ENCODE measurements at regions not wholly inside any gene's neighbourhood (a gene's known extent, or its start where the extent isn't known, plus 50 kb on each side); places are given as distances from the start of the nearest gene placed in this dataset.

DNA sequence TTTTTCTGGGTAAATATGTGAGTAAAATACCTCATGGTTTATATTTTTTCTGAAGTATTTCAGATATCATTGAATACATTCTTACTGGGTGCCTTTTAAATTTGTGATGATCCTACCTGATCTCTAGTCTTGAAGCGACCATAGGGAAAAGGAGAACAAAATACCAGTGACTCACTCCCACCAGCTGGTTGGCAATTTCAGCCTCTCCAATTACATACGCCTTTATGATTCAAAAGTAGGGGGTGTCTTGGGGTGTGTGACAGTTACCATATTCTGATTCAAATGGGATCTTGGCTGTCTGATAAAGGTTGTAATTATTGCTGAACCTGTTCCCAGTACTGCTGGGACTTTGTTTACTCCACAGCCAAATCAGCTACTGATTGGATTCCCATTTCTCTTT, 175.9 kb upstream of the NXPH2 start (continued):
- no peak for TF ChIP-seq CBX1 (IDR thresholded peaks at IDR 0.05; ENCODE audit: low read depth)
- TF ChIP-seq ZNF583 (CRISPR knock-in tag; IDR thresholded peaks at IDR 0.05) = no peak
- TF ChIP-seq ZNF57 (CRISPR knock-in tag; IDR thresholded peaks at IDR 0.05) = no peak
- TF ChIP-seq LEF1 (IDR thresholded peaks at IDR 0.05) = no peak
- no peak for TF ChIP-seq CREB1 (IDR thresholded peaks at IDR 0.05)
- TF ChIP-seq CREB1 (CRISPR knock-in tag; IDR thresholded peaks at IDR 0.05) = no peak
- TF ChIP-seq ZNF766 (CRISPR knock-in tag; conservative IDR thresholded peaks at IDR 0.05) = no peak
- no peak for TF ChIP-seq CREM (IDR thresholded peaks at IDR 0.05; ENCODE audit: low read depth)

- H3K27me3 ChIP-seq (ENCODE audit: control insufficient read depth in 2 of 2, insufficient read depth in 2 of 2, low read length in 2 of 2) = no peaks in the 10 kb centered on the region
- DNase-seq (ENCODE audit: extremely low read depth in 1 of 4, low spot score in 3 of 4) (no peak), ATAC-seq (no peak), FAIRE-seq (no peak)
- no TSS peak for BruUV-seq (replicated peaks)
- no peaks in the 10 kb centered on the region for H3K4me1 ChIP-seq (replicated peaks in 1 of 2; ENCODE audit: control insufficient read depth in 2 of 2, insufficient read depth in 2 of 2, low read length in 2 of 2)
- in situ Hi-C loops (cut with MboI) = no loop called here
- no peak overlapping the region for H3K4me2 ChIP-seq (ENCODE audit: insufficient read depth, low read length)
- no peak overlapping the region for H2AFZ ChIP-seq (ENCODE audit: low read depth, low read length)
- H3K27ac ChIP-seq (ENCODE audit: extremely low read depth, low read depth, low read length) = no peak overlapping the region
- intact Hi-C loops (cut with micrococcal nuclease) = no loop called here
- H3K36me3 ChIP-seq (ENCODE audit: control insufficient read depth, insufficient read depth, low read length) = no peaks in the 10 kb centered on the region
- H3K79me2 ChIP-seq (ENCODE audit: control insufficient read depth, insufficient read depth, low read length) = no peaks in the 10 kb centered on the region
- no peak overlapping the region for H3K4me3 ChIP-seq
- no peaks in the 10 kb centered on the region for H3K9me1 ChIP-seq (ENCODE audit: control insufficient read depth, insufficient read depth, low read length)
- H3K9me3 ChIP-seq (replicated peaks; ENCODE audit: control insufficient read depth, insufficient read depth, low read depth, low read length) = no peaks in the 10 kb centered on the region; the same call in 1 of the 2 replicates
- H3K9ac ChIP-seq (ENCODE audit: insufficient read depth in 1 of 2, low read depth in 2 of 2, low read length in 2 of 2) = no peak overlapping the region
- POLR2A ChIA-PET = no interaction called here
- H4K20me1 ChIP-seq (replicated peaks; ENCODE audit: control insufficient read depth, insufficient read depth, low read length) = no peaks in the 10 kb centered on the region
- CTCF ChIA-PET (ENCODE audit: low intra/inter-chr PET ratio) = no interaction called here
- 3% methylated on average over 2 of the region's 2 CpGs for WGBS (ENCODE audit: insufficient coverage, low coverage, missing lambda C conversion rate)
- no peak for TF ChIP-seq TBL1XR1 (IDR thresholded peaks at IDR 0.05; ENCODE audit: low read length in 2 of 2)
- TF ChIP-seq ZNF444 (CRISPR knock-in tag; IDR thresholded peaks at IDR 0.05) = no peak
- TF ChIP-seq AFF1 (IDR thresholded peaks at IDR 0.05; ENCODE audit: low read depth in 1 of 2, partially characterized antibody in 2 of 2) = no peak
- TF ChIP-seq, protein P1, sequence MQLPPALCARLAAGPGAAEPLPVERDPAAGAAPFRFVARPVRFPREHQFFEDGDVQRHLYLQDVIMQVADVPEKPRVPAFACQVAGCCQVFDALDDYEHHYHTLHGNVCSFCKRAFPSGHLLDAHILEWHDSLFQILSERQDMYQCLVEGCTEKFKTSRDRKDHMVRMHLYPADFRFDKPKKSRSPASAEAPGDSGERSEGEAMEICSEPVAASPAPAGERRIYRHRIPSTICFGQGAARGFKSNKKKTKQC (CRISPR knock-in tag; IDR thresholded peaks at IDR 0.05) = no peak
- no peak for TF ChIP-seq WHSC1 (IDR thresholded peaks at IDR 0.05; ENCODE audit: low read length)
- no peak for TF ChIP-seq SIN3B (IDR thresholded peaks at IDR 0.05; ENCODE audit: low read depth)
- TF ChIP-seq SIRT6 (IDR thresholded peaks at IDR 0.05; ENCODE audit: low read depth, low read length) = no peak
- TF ChIP-seq ZNF175 (CRISPR knock-in tag; IDR thresholded peaks at IDR 0.05; ENCODE audit: low read depth) = no peak
- no peak for TF ChIP-seq RNF2 (IDR thresholded peaks at IDR 0.05)
- TF ChIP-seq NFE2L1 (tag; IDR thresholded peaks at IDR 0.05; ENCODE audit: borderline replicate concordance, low read depth) = no peak
- TF ChIP-seq E2F1 (CRISPR knock-in tag; IDR thresholded peaks at IDR 0.05) = no peak
- no peak for TF ChIP-seq BRD4 (IDR thresholded peaks at IDR 0.05)
- TF ChIP-seq OTX1 (CRISPR knock-in tag; IDR thresholded peaks at IDR 0.05) = no peak
These were observed 170.3 kb upstream of the NXPH2 start for GRCh38 chr2:138950486-138950885.
